ENCODE measurements at regions not wholly inside any gene's neighbourhood (a gene's known extent, or its start where the extent isn't known, plus 50 kb on each side); places are given as distances from the start of the nearest gene placed in this dataset.

- Histone ChIP-seq H4K20me1 (ENCODE audit: control insufficient read depth, insufficient read depth) (no peaks in the 10 kb centered on the region), H3K9me3 (replicated peaks; ENCODE audit: control insufficient read depth, insufficient read depth, low read length) (no peaks in the 10 kb centered on the region), H3K27me3 (replicated peaks in 1 of 2; ENCODE audit: control insufficient read depth in 2 of 2, insufficient read depth in 2 of 2, low read length in 1 of 2) (no peaks in the 10 kb centered on the region), H3K4me3 (no peak overlapping the region), H3K79me2 (ENCODE audit: control insufficient read depth, insufficient read depth, low read length) (no peaks in the 10 kb centered on the region), H3K27ac (ENCODE audit: control insufficient read depth, insufficient read depth) (no peak overlapping the region), H3K4me1 (ENCODE audit: control insufficient read depth, insufficient read depth, low read length) (no peaks in the 10 kb centered on the region), H3K4me2 (ENCODE audit: control insufficient read depth, insufficient read depth) (no peak overlapping the region), H3K9ac (ENCODE audit: control insufficient read depth, insufficient read depth, low read length) (no peak overlapping the region), H3K36me3 (ENCODE audit: control insufficient read depth in 2 of 2, insufficient read depth in 2 of 2, low read length in 1 of 2) (no peaks in the 10 kb centered on the region), H2AFZ (ENCODE audit: control insufficient read depth, low read depth, low read length) (no peak overlapping the region)
- ChIA-PET POLR2A (no interaction called here), SMC1A (ENCODE audit: uncharacterized antibody, unreplicated experiment) (no interaction called here), RAD21 (ENCODE audit: unreplicated experiment) (no interaction called here), CTCF (no interaction called here)
- TF ChIP-seq E2F4 (IDR thresholded peaks at IDR 0.05; ENCODE audit: low read depth, low read length) = no peak
- BruUV-seq (replicated peaks) = no TSS peak
- 38% methylated on average over 2 of the region's 2 CpGs for WGBS (ENCODE audit: insufficient coverage, insufficient replicate concordance, low lambda C conversion rate, missing lambda C conversion rate)
- ATAC-seq (no peak), DNase-seq (ENCODE audit: low read depth, low spot score) (no peak), FAIRE-seq (no peak)
- in situ Hi-C loops (cut with MboI) (no loop called here), intact Hi-C loops (cut with micrococcal nuclease; ENCODE audit: unreplicated experiment) (no loop called here)
These were observed 109.1 kb upstream of the GADD45A start for GRCh38 chr1:67575861-67576260.

- Histone ChIP-seq H3K9ac (ENCODE audit: control insufficient read depth, insufficient read depth, low read length) (no peak overlapping the region), H3K4me3 (no peak overlapping the region), H3K4me1 (ENCODE audit: control insufficient read depth, insufficient read depth, low read length) (no peaks in the 10 kb centered on the region), H3K79me2 (ENCODE audit: control insufficient read depth, insufficient read depth, low read length) (no peaks in the 10 kb centered on the region), H3K36me3 (ENCODE audit: control insufficient read depth in 2 of 2, insufficient read depth in 2 of 2, low read length in 1 of 2) (no peaks in the 10 kb centered on the region), H3K4me2 (ENCODE audit: control insufficient read depth, insufficient read depth) (no peak overlapping the region), H3K27me3 (replicated peaks in 1 of 2; ENCODE audit: control insufficient read depth in 2 of 2, insufficient read depth in 2 of 2, low read length in 1 of 2) (no peaks in the 10 kb centered on the region), H3K9me3 (replicated peaks; ENCODE audit: control insufficient read depth, insufficient read depth, low read length) (no peaks in the 10 kb centered on the region), H2AFZ (ENCODE audit: control insufficient read depth, low read depth, low read length) (no peak overlapping the region), H4K20me1 (ENCODE audit: control insufficient read depth, insufficient read depth) (no peaks in the 10 kb centered on the region), H3K27ac (ENCODE audit: control insufficient read depth, insufficient read depth) (no peak overlapping the region)
- ChIA-PET POLR2A (no interaction called here), CTCF (no interaction called here), RAD21 (ENCODE audit: unreplicated experiment) (no interaction called here), SMC1A (ENCODE audit: uncharacterized antibody, unreplicated experiment) (no interaction called here)
- in situ Hi-C loops (cut with MboI) = no loop called here
- WGBS (ENCODE audit: insufficient coverage, insufficient replicate concordance, low lambda C conversion rate, missing lambda C conversion rate) = 71% methylated on average over 5 of the region's 5 CpGs
- FAIRE-seq = no peak
- no peak for DNase-seq (ENCODE audit: low read depth, low spot score)
- BruUV-seq (replicated peaks) = no TSS peak
- intact Hi-C loops (cut with micrococcal nuclease; ENCODE audit: unreplicated experiment) = no loop called here
- ATAC-seq = no peak
- TF ChIP-seq ZNF384 (IDR thresholded peaks at IDR 0.05; ENCODE audit: borderline replicate concordance, low read depth, low read length) (no peak), SIX5 (IDR thresholded peaks at IDR 0.05; ENCODE audit: low read depth, low read length, severe bottlenecking) (no peak), NFIC (IDR thresholded peaks at IDR 0.05; ENCODE audit: low read depth, low read length) (no peak), E2F4 (IDR thresholded peaks at IDR 0.05; ENCODE audit: low read depth, low read length) (no peak), SRF (IDR thresholded peaks at IDR 0.05; ENCODE audit: low read depth in 2 of 2, low read length in 2 of 2) (no peak), MLLT1 (IDR thresholded peaks at IDR 0.05) (no peak), IRF5 (IDR thresholded peaks at IDR 0.05; ENCODE audit: borderline replicate concordance) (no peak), PAX5 (IDR thresholded peaks at IDR 0.05; ENCODE audit: borderline replicate concordance, low read depth, low read length) (no peak), USF1 (IDR thresholded peaks at IDR 0.05; ENCODE audit: borderline replicate concordance, extremely low read length, insufficient read depth, low read depth, low read length) (no peak), FOXM1 (IDR thresholded peaks at IDR 0.05; ENCODE audit: low read depth, low read length) (no peak)
These were observed 108.5 kb upstream of the GADD45A start for GRCh38 chr1:67576474-67576873.

All from GM12878 (cell line).